NCI-H1694 treated with DMSO at 0.1 percent for 48 hours (cell line): ENCODE measurements at regions not wholly inside any gene's neighbourhood (a gene's known extent, or its start where the extent isn't known, plus 50 kb on each side); places are given as distances from the start of the nearest gene placed in this dataset.

Experiments used
- DNase-seq: peaks from one replicate; lab custom pipeline; 2025; lab: John Stamatoyannopoulos, UW

DNA sequence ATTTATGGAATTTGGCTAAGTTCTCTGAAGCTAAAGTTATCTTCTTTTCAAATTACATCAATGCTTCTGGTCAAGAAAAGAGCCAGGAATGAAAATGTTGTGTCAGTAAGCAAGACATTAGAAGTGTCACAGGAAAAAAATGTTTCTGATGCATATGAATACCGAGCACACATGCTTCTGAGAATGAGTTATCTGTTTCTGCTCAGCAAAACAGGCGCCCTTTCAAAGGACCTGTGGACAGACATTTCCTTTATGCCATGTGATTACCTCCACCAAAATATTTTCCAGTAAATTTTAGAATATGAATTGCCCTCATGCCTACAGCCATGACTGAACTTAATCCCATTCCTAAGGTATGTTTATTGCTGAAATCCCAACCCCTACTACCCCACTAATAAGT is 55.4 kb upstream of the RNF180 start:
- DNase-seq: no peak

DNA sequence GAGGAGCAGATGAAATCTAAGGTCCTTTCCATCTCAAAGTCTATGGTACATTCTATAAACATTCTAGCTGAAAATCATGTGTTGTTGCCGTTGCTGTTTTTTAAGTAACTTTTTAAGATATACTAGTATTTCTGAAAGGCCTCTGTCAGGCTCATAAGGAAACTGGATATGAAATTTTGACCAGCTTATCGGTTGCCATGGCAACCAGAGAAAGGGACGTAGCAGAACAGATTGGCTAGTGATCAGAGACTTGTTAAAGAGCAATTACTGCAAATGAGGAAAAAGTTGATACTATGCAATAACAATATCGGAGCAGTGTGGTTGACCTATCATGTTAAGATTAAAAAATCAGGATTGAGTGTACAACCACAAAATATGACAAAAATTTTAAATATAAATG is 57.0 kb upstream of the RNF180 start:
- DNase-seq: no peak

DNA sequence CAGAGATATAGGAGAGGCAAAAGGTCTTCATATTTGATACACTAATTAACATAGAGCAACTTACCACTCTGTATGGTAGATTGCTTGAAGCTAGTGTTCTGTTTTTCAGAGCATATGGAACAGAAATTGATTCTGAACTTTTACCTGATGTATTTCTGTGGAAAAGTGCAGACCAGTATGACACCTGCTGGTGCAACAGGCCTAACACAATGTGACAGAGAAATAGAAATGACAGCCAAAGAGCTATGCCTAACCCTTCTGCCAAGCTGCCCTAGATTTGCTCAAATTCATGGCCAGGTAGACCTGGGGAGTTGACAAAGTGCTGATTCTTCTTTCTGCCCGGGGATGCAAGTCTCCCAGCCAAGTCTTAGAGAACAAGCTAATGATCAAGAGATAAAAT is 65.4 kb upstream of the RNF180 start:
- DNase-seq: no peak

DNA sequence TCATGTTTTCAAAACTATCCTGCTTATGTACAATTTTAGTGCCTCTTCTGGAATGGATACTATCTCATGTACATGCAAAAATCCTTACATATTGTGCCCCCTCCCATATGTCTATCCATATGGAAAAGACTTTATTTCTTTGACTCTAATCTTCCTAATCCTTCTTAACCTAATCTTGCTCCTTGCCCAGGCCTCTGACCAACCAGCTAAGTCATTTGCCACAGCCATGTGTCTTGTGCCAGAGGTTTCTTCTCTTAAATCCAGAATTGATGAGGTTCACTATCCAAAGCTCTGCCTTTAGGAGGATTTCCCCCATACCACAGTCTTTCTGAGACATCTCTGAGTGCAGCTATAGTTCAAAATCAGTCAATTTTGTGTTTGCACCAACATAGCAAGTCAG is 68.9 kb upstream of the RNF180 start:
- no peak for DNase-seq

DNA sequence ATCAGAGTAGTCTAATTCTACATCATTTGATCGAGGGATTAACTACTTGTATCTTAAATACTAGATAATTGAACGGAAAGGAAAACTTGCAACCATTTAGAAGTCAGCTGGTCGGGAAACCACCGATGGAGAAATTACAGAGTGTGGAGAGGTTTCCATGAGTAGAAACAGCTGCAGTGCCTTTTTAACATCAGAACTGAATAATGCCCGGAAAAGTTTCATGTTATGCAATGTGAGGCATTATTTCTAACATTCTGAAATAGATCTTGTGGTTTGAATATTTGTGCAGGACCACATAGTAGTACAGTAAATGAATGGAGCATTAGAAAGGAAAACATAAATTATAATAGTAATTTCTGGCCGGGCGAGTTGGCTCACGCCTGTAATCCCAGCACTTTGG is 88.1 kb upstream of the RNF180 start:
- DNase-seq: no peak

DNA sequence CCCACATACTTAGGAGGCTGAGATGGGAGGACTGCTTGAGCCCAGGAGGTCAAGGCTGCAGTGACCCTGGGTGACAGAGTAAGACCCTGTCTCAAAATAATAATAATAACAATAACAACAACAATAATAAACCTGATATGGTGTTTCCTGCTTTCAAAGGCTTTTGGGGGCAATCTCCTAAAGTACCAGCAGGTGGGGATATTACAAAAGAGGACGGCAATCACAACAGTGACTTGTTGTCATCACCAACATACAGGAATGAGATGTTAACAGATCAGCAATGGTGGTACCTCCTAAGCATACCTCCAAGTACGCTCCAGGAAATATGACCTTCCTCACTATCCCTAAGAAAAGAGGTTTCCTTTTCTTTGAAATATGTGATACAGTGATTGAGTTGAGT is 91.1 kb upstream of the RNF180 start:
- peak; percentile 43 for DNase-seq

DNA sequence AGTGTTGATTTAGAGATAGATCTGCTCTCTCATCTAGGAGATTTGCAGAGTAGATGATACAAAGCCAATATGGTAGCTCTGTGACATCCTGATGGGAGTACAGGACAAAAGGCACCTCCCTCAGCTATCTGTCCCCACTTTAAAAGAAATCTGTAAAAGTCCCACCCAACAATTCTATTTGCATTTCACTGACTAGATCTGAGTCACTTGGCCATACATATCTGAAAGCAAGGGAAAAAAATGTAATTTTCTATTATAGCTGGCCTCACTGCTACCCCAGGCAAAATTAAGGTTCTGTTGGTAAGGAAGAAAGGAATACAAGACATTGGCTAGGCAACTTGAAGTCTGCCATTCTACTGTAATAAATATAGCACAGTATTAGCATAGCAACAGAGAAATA is 96.2 kb upstream of the RNF180 start:
- no peak for DNase-seq

DNA sequence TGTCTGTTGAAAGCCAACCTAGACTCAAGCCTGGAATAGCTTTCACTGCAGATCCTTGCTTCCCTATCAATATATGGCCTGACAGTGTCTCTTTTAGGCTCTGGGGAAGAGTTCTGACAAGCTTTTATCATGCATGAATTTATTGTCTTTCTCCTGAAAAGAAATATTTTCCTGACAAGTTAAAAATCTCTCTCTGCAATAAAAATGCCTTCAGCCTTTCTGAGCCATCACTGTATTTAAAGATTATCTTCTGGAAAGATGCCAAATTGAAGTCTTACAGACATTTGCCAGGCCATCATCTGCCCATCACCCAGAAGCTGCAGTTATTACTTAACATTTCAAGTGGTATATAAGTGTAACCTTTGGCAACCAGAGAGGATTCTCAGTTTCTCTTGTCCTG is 88.1 kb upstream of the HTR1A start:
- DNase-seq: no peak

DNA sequence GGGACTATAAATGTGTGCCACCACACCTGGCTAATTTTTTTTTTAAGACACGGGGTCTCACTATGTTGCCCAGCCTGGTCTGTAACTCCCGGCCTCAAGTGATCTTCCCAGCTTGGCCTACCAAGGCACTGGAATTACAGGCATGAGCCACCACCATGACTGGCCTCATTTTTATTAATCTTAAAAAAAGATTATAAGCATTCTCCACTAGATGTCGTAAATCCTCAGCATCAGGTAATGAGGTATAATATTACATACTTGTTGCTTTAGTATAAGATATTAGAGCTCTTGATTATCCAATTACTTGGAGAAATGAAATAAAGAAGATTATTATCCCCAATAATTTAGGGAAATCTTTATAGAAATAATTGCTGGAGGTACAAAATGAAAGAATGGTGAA is 78.2 kb upstream of the HTR1A start:
- DNase-seq: no peak

DNA sequence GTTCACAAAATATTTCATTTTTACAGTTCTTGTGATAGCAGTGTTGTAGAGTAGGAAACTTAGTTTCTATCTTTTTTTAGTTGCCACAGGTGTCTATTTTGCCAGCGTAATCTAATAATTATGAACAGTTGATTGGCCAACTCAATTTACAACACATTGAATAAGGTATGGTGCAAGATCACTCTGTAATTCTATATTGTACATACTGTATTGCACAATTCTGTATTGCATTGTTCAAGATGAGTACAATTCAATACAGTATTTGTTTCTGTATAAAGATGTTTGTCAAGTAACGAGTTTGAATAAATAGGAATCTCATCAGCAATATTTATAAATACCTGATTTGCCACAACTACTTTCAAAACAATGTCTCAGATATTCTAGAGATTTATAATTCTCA is 64.2 kb upstream of the HTR1A start:
- DNase-seq: no peak

DNA sequence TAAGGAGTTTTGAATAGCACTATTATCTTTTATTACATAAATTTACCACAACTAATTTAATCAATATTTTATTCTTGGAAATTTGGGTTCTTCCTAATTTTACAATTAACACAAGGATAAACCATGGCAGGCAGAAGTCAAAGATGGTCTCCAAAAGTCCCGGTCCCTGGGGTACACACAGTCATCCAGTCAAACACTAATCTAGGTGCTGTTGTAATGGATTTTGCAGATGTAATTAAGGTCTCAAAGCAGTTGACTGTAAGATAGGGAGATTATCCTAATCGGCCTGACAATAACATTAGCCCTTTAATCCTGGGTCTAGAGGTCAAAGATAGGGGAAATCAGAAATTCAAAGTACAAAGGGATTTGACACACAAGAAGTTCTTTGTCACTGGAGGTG is 57.5 kb upstream of the HTR1A start:
- no peak for DNase-seq

DNA sequence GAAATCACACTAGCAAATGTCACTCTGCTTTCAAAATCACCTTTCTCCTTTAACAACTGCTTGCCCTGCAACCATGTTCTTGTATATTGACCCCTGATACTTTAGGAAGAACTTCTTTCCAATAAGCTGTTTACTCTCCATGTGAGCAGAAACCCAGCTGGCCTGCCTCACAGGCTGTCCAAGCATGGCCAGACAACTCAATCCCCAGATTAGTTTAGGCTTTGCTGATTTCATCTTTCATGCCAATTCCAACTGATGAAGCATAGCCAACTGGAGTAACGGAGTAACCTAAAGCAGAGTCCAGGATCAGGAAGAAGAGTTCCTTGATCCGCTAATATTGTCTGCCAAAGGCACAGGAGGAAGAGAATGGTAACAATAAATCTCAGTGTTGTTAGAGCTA is 56.7 kb upstream of the HTR1A start:
- no peak for DNase-seq

DNA sequence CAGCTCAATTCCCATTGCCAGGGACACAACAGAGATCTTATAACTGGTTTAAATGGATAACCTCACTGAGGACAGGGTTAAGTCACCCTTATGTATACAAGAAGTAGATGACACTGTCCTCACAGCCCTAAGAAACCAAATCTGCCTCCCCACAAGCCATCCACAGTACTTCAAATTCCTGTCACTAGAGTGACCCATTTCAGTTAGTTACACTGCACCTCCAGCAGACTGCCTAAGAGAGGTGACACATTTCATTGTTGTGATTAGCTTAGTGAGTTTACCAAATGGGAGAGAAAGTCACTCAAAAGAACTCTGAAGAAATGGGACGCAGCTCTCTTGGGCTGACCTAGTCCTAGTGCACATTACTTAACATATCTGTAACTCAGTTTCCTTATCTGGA is 53.6 kb upstream of the HTR1A start:
- DNase-seq: no peak
